NT2/D1 (cell line): ENCODE measurements at regions not wholly inside any gene's neighbourhood (a gene's known extent, or its start where the extent isn't known, plus 50 kb on each side); places are given as distances from the start of the nearest gene placed in this dataset.

ENCODE experiments used
- DNase-seq: peaks from one replicate; pipeline ENCODE4 v3.0.0-alpha.2; 2011; ENCODE audit warnings: low read depth, low spot score
- H3K27me3 ChIP-seq: 2 replicates; pipeline ENCODE4 v1.6.0; 2011; ENCODE audit warnings: mild to moderate bottlenecking; ENCODE audit not compliant: insufficient read length, insufficient read depth
- H3K36me3 ChIP-seq: 2 replicates; pipeline ENCODE4 v1.6.1; 2011; ENCODE audit warnings: mild to moderate bottlenecking, low read length, mixed read lengths; ENCODE audit not compliant: insufficient read depth, insufficient read length
- H3K4me1 ChIP-seq: 2 replicates; pipeline ENCODE4 v1.5.1; 2011; ENCODE audit not compliant: insufficient read depth, insufficient read length
- H3K4me3 ChIP-seq: 2 replicates; pipeline ENCODE4 v1.5.1; 2011; ENCODE audit warnings: low read depth; ENCODE audit not compliant: insufficient read length
- H3K9ac ChIP-seq: 2 replicates; pipeline ENCODE4 v1.6.0; 2011; ENCODE audit warnings: low read depth; ENCODE audit not compliant: insufficient read length
- H3K9me3 ChIP-seq: 2 replicates; pipeline ENCODE4 v1.5.1; 2011; ENCODE audit warnings: mild to moderate bottlenecking, low read length; ENCODE audit not compliant: insufficient read depth
- SUZ12 ChIP-seq: IDR thresholded peaks from 2 replicates; pipeline ENCODE4 v1.6.1; 2011; ENCODE audit not compliant: insufficient read length, insufficient read depth; ENCODE audit errors: extremely low read depth
- YY1 ChIP-seq: IDR thresholded peaks from 2 replicates; pipeline ENCODE4 v1.6.1; 2011; ENCODE audit not compliant: insufficient read length, insufficient read depth
- ZNF274 ChIP-seq: IDR thresholded peaks from 2 replicates; pipeline ENCODE4 v1.6.1; 2011; ENCODE audit warnings: mild to moderate bottlenecking, low read depth, low read length

DNA sequence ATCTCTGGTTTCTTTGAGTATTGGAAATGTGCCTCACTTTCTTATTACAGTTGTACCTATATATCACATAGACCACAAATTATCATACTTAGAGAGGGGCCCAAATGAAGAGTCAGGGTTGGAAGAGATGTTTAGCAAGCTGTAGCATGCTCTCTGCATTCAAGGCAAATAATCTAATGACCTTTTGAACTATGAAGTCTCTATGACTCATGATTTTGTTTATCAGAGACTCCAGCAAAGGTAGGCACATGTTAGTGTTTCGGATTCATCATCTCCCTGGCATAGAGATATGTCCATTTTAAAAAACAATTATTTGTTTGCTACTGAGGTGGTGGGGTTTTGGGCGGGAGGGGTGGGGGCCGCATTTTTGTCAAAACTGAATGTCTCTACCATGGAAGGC is 2000.1 kb downstream of the EFNA5 start:
- Histone ChIP-seq H3K36me3 (no peaks in the 10 kb centered on the region), H3K4me1 (no peaks in the 10 kb centered on the region), H3K27me3 (no peaks in the 10 kb centered on the region), H3K9ac (no peak overlapping the region), H3K9me3 (no peaks in the 10 kb centered on the region), H3K4me3 (no peak overlapping the region)
- TF ChIP-seq SUZ12 (no peak), YY1 (no peak), ZNF274 (no peak)
- DNase-seq: no peak

DNA sequence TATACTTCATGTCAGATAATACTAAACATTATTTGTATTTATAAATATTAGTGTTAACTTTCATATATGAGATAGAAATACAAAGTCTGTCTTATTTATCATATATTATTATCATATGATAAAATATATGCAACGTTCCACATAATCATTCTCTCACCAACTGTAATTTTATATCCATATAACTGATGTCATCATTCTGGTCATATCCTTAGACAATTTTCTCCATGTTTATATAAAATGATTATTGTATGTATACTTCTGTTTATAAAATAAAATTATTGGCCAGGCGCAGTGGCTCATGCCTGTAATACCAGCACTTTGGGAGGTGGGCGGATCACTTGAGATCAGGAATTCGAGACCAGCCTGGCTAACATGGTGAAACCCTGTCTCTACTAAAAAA is 2007.1 kb downstream of the EFNA5 start:
- H3K36me3 ChIP-seq: no peaks in the 10 kb centered on the region
- no peak for DNase-seq
- H3K27me3 ChIP-seq: no peaks in the 10 kb centered on the region
- H3K4me3 ChIP-seq: no peak overlapping the region
- no peak for TF ChIP-seq YY1
- TF ChIP-seq ZNF274: no peak
- TF ChIP-seq SUZ12: no peak
- H3K9me3 ChIP-seq: no peaks in the 10 kb centered on the region
- no peak overlapping the region for H3K9ac ChIP-seq
- no peaks in the 10 kb centered on the region for H3K4me1 ChIP-seq

DNA sequence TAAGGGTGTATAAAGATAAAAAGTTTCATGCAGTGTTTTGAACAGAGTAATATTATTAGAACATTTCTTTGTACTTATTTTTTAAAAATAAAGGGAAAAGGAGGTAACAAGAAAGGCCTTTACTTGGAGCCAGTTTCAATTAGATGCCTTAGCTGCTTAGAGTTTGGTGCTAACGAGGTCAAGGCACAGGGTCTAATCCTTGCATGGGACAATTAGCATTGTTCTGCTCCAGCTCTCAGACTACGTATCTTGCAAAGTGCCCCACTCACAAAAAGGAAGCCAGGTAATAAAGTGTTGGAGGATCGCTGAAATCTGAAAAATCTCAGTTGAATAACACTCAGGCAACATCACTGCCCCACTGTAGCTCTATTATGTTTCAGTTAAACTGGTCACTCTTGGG is 2011.3 kb downstream of the EFNA5 start:
- Histone ChIP-seq H3K4me3 (no peak overlapping the region), H3K27me3 (no peaks in the 10 kb centered on the region), H3K9me3 (no peaks in the 10 kb centered on the region), H3K9ac (no peak overlapping the region), H3K36me3 (no peaks in the 10 kb centered on the region), H3K4me1 (no peaks in the 10 kb centered on the region)
- no peak for TF ChIP-seq ZNF274
- TF ChIP-seq SUZ12: no peak
- TF ChIP-seq YY1: no peak
- no peak for DNase-seq

DNA sequence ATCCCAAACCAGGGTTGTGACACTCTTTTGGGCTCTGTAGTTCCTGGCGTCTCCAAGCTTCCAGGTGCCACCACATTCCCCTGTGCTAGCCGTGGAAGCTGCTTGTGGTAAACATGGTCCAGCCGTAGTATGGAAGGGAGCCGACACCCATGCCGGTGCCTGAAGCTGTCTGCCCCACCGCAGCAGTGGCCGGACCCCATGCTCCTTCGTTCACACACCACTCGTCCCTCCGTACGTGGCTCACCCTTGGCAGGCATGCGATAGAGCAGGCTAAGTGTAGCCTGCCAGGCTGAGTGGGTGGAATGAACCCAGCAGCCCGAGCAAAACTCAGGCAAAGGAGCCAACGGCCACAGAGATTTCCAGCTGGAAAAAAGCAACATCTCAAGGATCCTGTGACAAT is 2030.4 kb downstream of the EFNA5 start:
- no peaks in the 10 kb centered on the region for H3K27me3 ChIP-seq
- no peak overlapping the region for H3K4me3 ChIP-seq
- no peak overlapping the region for H3K9ac ChIP-seq
- no peaks in the 10 kb centered on the region for H3K9me3 ChIP-seq
- H3K36me3 ChIP-seq: no peaks in the 10 kb centered on the region
- no peak for DNase-seq
- H3K4me1 ChIP-seq: no peaks in the 10 kb centered on the region
- TF ChIP-seq ZNF274: no peak
- no peak for TF ChIP-seq YY1
- no peak for TF ChIP-seq SUZ12

DNA sequence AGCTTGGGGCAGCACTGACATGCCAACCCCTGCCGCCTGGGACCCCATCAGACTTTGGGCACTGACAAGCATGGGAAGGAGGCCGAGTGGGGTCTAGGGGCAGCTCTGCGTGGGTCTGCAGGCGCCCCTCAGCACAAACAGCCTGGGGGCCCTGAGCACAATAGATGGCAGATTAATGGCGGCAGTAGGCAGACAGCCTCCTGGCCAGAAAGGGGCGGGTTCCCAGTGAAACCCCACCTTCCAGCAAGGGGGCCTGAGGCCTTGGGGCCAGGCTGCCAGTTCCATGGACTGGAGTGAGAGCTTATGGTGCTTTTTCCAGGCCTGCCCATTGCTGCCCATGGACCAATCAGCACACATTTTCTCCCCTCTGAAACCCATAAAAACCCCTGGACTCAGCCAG is 2031.2 kb downstream of the EFNA5 start:
- Histone ChIP-seq H3K9me3 (no peaks in the 10 kb centered on the region), H3K9ac (no peak overlapping the region), H3K4me3 (no peak overlapping the region), H3K4me1 (no peaks in the 10 kb centered on the region), H3K27me3 (no peaks in the 10 kb centered on the region), H3K36me3 (no peaks in the 10 kb centered on the region)
- TF ChIP-seq SUZ12: no peak
- TF ChIP-seq ZNF274: no peak
- no peak for TF ChIP-seq YY1
- no peak for DNase-seq

DNA sequence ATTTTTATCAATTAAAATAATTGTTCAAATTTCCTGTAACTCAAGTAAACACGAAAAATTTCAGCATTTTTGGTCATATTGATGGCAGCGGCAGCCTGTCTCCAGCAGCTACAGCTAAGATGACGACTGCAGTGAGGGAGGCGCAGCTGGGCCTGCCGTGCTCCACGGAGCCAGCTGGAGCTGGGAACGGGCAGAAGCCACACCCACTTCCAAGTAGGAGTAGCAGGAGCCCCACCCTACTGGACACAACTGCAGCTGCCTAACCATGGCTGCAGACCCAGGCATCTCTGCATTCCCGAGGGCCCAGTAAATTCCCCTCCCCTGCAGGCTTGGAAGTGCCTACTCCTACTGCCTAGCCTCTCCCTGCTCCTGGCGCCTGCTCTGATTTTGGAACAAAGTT is 2031.7 kb downstream of the EFNA5 start:
- H3K4me1 ChIP-seq: no peaks in the 10 kb centered on the region
- H3K4me3 ChIP-seq: no peak overlapping the region
- no peaks in the 10 kb centered on the region for H3K36me3 ChIP-seq
- H3K9ac ChIP-seq: no peak overlapping the region
- peak; percentile 8 for DNase-seq
- TF ChIP-seq SUZ12: no peak
- TF ChIP-seq ZNF274: no peak
- TF ChIP-seq YY1: no peak
- H3K27me3 ChIP-seq: no peaks in the 10 kb centered on the region
- H3K9me3 ChIP-seq: no peaks in the 10 kb centered on the region

DNA sequence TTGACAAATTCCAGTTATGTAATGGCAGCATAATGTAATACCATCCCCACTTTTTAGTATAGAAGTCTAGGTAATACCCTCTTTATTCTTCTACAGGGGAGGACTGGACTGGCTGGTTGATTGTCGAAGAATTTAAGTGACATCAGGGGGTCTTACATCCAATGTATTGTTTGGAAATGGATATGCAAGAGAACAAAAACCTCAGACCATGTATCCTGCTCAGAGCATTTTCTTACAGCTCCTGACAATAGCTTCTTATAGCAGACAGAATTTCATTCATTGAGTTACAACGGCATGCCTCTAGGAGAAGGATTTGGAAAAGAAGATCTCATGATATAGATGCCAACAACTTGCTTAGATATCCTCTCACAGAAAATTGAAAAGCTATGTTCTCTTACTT is 2032.3 kb downstream of the EFNA5 start:
- DNase-seq: no peak
- Histone ChIP-seq H3K9me3 (no peaks in the 10 kb centered on the region), H3K36me3 (no peaks in the 10 kb centered on the region), H3K4me3 (no peak overlapping the region), H3K27me3 (no peaks in the 10 kb centered on the region), H3K9ac (no peak overlapping the region), H3K4me1 (no peaks in the 10 kb centered on the region)
- TF ChIP-seq ZNF274 (no peak), SUZ12 (no peak), YY1 (no peak)

DNA sequence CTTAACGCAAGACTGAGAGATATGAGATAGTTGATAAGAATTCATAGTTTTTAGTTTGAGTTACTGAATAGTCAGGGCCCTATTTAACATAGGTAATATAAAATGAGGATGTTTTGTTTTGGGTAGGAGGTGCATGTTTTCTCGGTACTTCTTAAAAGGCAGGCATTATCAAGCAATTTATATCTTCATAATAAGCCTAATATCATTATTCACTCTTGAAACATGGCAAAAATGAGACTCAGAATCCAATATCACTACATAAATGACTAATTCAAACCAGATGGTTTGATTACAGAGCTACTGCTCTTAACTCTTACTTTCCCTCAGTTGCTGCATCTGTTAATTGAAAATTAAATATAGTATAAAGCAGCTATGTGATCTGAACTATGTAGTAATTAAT is 2038.7 kb downstream of the EFNA5 start:
- H3K36me3 ChIP-seq: no peaks in the 10 kb centered on the region
- H3K4me3 ChIP-seq: no peak overlapping the region
- H3K27me3 ChIP-seq: no peaks in the 10 kb centered on the region
- no peak overlapping the region for H3K9ac ChIP-seq
- TF ChIP-seq YY1: no peak
- TF ChIP-seq SUZ12: no peak
- no peak for TF ChIP-seq ZNF274
- no peaks in the 10 kb centered on the region for H3K4me1 ChIP-seq
- H3K9me3 ChIP-seq: no peaks in the 10 kb centered on the region
- no peak for DNase-seq
